Muscle layer of colon (tissue), 2 donors: ENCODE measurements at regions not wholly inside any gene's neighbourhood (a gene's known extent, or its start where the extent isn't known, plus 50 kb on each side); places are given as distances from the start of the nearest gene placed in this dataset.

Experiments
- H3K27ac ChIP-seq: one replicate; pipeline ENCODE4 v1.7.0; 2013; ENCODE audit warnings: low read depth, mild to moderate bottlenecking, low read length, moderate library complexity
- H3K27me3 ChIP-seq, 2 donors: one replicate each; pipeline ENCODE4 v1.7.0; 2013; ENCODE audit warnings: low read length in 2 of 2, mild to moderate bottlenecking in 2 of 2; ENCODE audit not compliant: insufficient read depth in 2 of 2, control insufficient read depth in 1 of 2
- H3K36me3 ChIP-seq: one replicate; pipeline ENCODE4 v1.7.0; 2013; ENCODE audit warnings: mild to moderate bottlenecking, low read length; ENCODE audit not compliant: insufficient read depth
- H3K4me1 ChIP-seq: one replicate; pipeline ENCODE4 v1.7.0; 2013; ENCODE audit warnings: mild to moderate bottlenecking, low read length; ENCODE audit not compliant: insufficient read depth
- H3K4me3 ChIP-seq, 2 donors: one replicate each; pipeline ENCODE4 v1.7.0; 2013; ENCODE audit warnings: low read length in 2 of 2, low read depth in 1 of 2, mild to moderate bottlenecking in 1 of 2, moderate library complexity in 1 of 2
- H3K9ac ChIP-seq: one replicate; pipeline ENCODE4 v1.7.0; 2013; ENCODE audit warnings: low read length
- H3K9me3 ChIP-seq: one replicate; pipeline ENCODE4 v1.7.0; 2013; ENCODE audit warnings: mild to moderate bottlenecking, low read length
- donor health status: abdominal sarcoma.
- donor health status: Adenocarcinoma of cecum.

DNA sequence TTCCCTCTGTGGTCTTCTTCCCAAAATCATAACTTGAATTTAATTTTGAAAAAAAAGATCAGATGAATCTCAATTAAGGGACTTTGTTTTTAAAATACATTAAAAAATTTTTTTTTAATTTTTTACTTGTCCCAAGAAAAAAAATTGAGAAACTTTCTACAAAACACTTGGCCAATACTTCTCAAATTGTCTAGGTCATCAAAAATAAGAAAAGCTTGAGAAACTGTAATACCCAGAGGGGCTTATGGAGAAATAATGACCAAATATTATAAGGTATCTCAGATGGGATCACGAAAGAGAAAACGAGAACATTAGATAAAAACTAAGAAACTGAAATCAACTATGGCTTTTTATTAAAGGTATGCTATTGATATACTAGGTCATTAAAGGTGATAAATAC, 835.0 kb downstream of the GATA3 start:
- Histone ChIP-seq H3K36me3 (no peaks in the 10 kb centered on the region), H3K9me3 (no peaks in the 10 kb centered on the region), H3K9ac (no peak overlapping the region), H3K27me3 (no peaks in the 10 kb centered on the region), H3K4me3 (no peak overlapping the region), H3K4me1 (no peaks in the 10 kb centered on the region), H3K27ac (no peak overlapping the region)

DNA sequence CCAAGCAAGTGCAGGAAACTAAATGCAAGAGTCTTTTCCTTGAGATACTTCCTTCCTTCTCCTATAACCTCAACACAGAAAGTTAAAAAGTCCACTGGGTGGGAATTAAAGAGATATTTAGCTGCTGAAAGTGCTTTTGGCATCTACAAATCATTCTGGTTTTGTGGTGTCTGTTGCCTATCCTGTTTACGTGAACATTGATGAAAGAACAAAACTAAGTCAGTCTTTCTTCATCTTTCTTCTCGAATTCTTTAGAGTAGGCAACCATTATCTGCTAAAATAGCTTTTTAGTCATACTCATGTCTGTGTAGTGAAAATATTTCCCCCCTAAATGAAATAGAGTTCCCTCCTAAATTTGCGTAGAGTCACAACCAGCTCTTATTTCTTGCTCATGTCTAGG, 838.6 kb downstream of the GATA3 start:
- Histone ChIP-seq H3K9ac (no peak overlapping the region), H3K9me3 (no peaks in the 10 kb centered on the region), H3K27me3 (no peaks in the 10 kb centered on the region), H3K4me3 (no peak overlapping the region), H3K4me1 (no peaks in the 10 kb centered on the region), H3K27ac (no peak overlapping the region), H3K36me3 (no peaks in the 10 kb centered on the region)

DNA sequence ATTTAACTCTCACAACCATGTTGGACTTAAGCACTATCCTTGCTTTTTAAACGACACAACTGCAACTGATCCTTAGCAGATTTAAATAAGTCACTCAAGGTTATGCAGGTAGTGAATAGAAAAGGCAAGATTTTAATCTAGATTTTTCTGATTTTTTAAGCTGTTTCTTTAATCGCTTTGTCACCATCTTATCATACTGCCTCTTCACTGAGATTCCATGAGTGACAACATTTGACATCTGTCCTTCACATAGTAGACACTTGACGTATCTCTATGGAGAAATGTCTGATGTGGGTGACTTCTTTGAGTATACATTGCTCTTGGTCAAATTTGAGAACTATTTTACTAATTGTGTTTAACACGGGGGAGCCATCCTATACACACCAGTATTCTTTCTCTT, 839.7 kb downstream of the GATA3 start:
- no peaks in the 10 kb centered on the region for H3K27me3 ChIP-seq
- H3K4me1 ChIP-seq, result no peaks in the 10 kb centered on the region
- H3K9me3 ChIP-seq, result no peaks in the 10 kb centered on the region
- H3K27ac ChIP-seq, result no peak overlapping the region
- H3K4me3 ChIP-seq, result no peak overlapping the region
- no peaks in the 10 kb centered on the region for H3K36me3 ChIP-seq
- H3K9ac ChIP-seq, result no peak overlapping the region

DNA sequence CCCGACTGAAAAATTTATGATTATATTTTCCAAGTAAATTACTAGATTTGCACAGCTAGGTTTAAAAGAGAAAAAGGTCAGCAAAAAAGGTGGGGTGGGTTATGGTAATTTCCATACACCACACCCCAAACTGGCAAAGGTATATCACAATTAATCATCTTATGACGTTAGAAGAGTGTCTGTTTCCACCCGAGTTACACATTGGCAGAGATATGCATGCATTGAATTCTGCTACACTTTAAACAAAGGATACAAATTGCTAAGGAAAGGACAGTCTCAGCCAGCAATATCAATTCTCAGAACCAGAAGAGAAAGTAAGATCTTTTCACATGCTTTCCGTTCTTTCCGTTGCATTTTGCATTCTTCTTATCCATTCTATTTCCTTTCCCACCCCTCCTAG, 843.3 kb downstream of the GATA3 start:
- Histone ChIP-seq H3K27me3 (no peaks in the 10 kb centered on the region), H3K27ac (no peak overlapping the region), H3K36me3 (no peaks in the 10 kb centered on the region), H3K9ac (no peak overlapping the region), H3K4me3 (no peak overlapping the region), H3K9me3 (no peaks in the 10 kb centered on the region), H3K4me1 (no peaks in the 10 kb centered on the region)

DNA sequence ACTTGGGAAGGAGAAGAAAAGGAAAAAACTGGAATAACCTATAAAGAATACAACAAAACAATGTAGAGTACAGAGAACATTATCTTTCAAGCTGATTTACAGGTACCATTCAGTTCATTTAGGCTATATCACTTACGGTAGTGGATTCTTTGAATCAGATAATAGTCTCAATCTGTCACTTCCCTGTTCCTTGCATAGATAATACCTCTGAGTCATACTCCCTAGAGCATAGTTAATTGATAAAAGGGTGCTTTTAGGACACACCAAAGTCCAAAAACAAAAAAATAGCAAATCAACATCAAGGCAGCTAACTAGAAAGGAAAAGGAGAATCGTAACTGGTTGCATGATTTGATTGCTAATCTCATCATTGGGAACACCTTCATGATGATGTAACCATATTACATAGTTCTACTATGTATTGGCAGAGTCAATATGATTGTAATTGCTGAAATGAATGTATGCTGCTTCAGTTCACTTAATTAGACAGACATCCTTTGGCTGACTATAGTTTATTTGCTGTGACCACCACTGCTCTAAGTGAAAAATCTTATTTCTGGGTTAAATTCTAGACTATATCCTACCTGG, 844.4 kb downstream of the GATA3 start:
- H3K9ac ChIP-seq, result no peak overlapping the region
- no peak overlapping the region for H3K27ac ChIP-seq
- no peaks in the 10 kb centered on the region for H3K4me1 ChIP-seq
- no peak overlapping the region for H3K4me3 ChIP-seq
- H3K27me3 ChIP-seq, result no peaks in the 10 kb centered on the region
- no peaks in the 10 kb centered on the region for H3K9me3 ChIP-seq
- H3K36me3 ChIP-seq, result no peaks in the 10 kb centered on the region

DNA sequence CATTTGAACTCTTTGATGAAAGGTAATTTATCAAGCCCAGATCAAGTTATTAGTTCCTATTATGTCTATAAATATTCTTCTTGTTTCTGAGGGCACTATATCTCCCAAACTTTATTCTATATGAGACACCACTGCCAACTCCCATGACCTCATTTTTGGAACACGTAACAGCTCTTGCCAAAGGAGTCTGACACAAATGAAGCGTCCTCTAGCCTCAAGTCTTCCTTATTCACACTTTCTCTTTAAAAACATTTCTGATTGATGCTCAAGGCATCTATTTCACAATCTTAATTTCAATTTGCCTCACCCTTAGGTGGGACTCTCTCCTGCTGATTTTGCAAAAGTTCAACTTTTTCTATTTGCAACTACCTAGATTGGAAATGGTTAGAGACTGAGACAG, 848.4 kb downstream of the GATA3 start:
- Histone ChIP-seq H3K36me3 (no peaks in the 10 kb centered on the region), H3K9ac (no peak overlapping the region), H3K9me3 (no peaks in the 10 kb centered on the region), H3K4me3 (no peak overlapping the region), H3K27ac (no peak overlapping the region), H3K4me1 (no peaks in the 10 kb centered on the region), H3K27me3 (no peaks in the 10 kb centered on the region)

DNA sequence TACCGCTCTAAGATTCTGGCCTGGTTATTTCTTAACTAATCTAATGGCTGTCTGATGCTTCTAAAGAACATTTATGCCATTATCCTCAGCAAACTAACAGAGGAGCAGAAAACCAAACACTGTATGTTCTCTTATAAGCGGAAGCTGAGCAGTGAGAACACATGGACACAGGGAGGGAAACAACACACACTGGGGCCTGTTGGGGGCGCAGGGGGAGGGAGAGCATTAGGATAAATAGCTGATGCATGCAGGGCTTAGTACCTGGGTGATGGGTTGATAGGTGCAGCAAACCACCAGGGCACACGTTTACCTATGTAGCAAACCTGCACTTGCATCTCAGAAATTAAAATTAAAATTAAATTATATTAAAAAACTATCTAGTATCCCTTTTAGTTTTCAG, 853.5 kb downstream of the GATA3 start:
- no peak overlapping the region for H3K4me3 ChIP-seq
- H3K4me1 ChIP-seq, result no peaks in the 10 kb centered on the region
- no peak overlapping the region for H3K9ac ChIP-seq
- no peaks in the 10 kb centered on the region for H3K9me3 ChIP-seq
- no peak overlapping the region for H3K27ac ChIP-seq
- H3K27me3 ChIP-seq, result no peaks in the 10 kb centered on the region
- H3K36me3 ChIP-seq, result no peaks in the 10 kb centered on the region

DNA sequence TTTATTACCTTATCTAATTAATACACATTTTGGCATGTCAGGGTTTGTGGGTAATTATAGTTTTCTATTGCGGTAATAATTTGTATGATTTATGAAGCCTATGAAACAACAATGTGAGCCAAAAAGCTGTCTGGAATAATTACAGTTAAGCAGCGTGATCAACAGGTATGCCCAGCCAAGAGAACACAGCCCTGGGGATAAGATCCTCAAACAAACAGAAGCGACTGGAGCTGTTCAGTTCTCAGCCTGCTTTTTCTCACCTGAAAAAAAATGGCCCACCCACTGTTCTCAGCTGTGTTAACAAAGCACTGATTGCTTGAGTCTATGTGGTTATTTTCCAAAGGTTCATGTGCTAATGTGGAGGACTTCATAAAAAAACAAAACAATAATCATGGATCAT, 855.8 kb downstream of the GATA3 start:
- Histone ChIP-seq H3K9me3 (no peaks in the 10 kb centered on the region), H3K27me3 (no peaks in the 10 kb centered on the region), H3K36me3 (no peaks in the 10 kb centered on the region), H3K9ac (no peak overlapping the region), H3K27ac (no peak overlapping the region), H3K4me1 (no peaks in the 10 kb centered on the region), H3K4me3 (no peak overlapping the region)

DNA sequence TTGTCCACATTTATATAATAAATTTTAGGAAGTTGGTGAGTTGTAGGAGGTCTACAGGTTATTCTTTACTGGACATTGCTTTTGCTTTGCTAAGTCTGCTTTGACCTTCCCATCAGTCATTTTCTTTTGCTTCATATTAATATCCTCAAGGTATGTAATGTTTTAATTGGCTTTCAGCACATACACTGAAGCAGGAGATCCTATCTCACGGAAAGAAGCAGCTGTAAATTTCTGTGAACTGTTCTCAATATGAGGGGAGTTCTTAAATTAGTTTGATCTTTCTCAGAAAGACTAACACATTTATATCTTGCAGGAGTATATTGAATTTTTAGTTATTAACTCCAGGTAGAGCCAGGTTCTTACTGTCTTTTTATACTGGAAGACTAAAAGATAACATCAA, 856.5 kb downstream of the GATA3 start:
- no peaks in the 10 kb centered on the region for H3K9me3 ChIP-seq
- H3K36me3 ChIP-seq, result no peaks in the 10 kb centered on the region
- no peaks in the 10 kb centered on the region for H3K4me1 ChIP-seq
- no peak overlapping the region for H3K4me3 ChIP-seq
- no peak overlapping the region for H3K27ac ChIP-seq
- H3K27me3 ChIP-seq, result no peaks in the 10 kb centered on the region
- no peak overlapping the region for H3K9ac ChIP-seq

DNA sequence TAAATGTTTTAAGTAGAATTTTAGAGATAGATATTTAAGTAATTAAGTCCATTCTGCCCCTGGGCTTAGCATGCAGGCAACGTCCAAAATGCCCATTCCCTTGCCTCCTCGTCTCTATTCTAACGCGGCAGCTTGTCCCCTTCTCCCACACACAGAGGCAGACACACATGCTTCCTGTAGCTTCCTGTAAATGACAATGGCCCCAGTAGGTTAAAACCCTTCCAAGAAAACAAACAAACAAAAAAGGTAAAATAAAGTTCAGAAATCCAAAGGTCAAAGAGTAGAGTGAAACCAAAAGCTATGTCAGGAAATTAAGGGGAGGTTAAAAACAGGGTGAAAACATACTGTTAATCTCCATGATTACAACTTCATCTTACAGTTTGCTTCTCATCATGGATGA, 857.6 kb downstream of the GATA3 start:
- no peak overlapping the region for H3K27ac ChIP-seq
- no peak overlapping the region for H3K9ac ChIP-seq
- no peaks in the 10 kb centered on the region for H3K27me3 ChIP-seq
- no peaks in the 10 kb centered on the region for H3K4me1 ChIP-seq
- H3K36me3 ChIP-seq, result no peaks in the 10 kb centered on the region
- H3K9me3 ChIP-seq, result no peaks in the 10 kb centered on the region
- no peak overlapping the region for H3K4me3 ChIP-seq

DNA sequence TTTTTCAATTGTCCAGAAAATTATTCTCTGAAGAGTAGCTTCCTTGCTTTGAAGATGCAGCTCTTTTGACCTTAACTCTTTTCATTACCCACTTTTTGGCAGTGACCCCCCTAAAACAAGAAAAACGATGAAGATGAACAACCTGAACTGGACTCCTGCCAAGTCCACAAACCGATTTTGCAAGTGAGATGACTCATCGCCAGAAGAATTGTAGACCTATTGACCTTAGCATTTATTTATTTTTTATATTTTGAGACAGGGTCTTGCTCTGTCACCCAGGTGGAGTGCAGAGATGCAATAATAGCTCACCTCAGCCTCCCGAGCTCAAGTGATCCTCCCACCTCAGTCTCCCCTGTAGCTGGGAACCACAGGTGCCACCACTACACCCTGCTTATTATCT, 859.2 kb downstream of the GATA3 start:
- Histone ChIP-seq H3K4me3 (no peak overlapping the region), H3K27me3 (no peaks in the 10 kb centered on the region), H3K27ac (no peak overlapping the region), H3K4me1 (no peaks in the 10 kb centered on the region), H3K9me3 (no peaks in the 10 kb centered on the region), H3K9ac (no peak overlapping the region), H3K36me3 (no peaks in the 10 kb centered on the region)

DNA sequence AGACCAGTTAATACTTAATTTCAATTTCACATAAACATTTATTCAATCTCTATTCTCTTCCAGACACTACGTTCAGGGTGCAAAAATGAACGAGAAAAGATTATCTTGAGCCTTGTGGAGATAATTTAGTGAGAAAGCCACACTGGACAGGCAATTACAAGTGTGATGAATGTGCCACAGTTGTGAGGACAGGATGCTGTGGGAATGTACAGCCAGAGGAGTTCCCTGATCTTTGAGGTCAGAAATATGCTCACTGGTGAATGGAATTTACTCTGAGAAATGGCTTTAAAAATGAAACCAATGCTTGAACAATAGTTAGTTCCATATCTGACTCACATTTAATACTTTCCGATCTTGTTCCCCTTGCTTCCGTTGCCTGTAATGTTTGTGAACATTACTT, 864.8 kb downstream of the GATA3 start:
- Histone ChIP-seq H3K27me3 (no peaks in the 10 kb centered on the region), H3K4me3 (no peak overlapping the region), H3K9me3 (no peaks in the 10 kb centered on the region), H3K36me3 (no peaks in the 10 kb centered on the region), H3K4me1 (no peaks in the 10 kb centered on the region), H3K27ac (no peak overlapping the region), H3K9ac (no peak overlapping the region)
